ENCODE measurements at regions not wholly inside any gene's neighbourhood (a gene's known extent, or its start where the extent isn't known, plus 50 kb on each side); places are given as distances from the start of the nearest gene placed in this dataset.

DNA sequence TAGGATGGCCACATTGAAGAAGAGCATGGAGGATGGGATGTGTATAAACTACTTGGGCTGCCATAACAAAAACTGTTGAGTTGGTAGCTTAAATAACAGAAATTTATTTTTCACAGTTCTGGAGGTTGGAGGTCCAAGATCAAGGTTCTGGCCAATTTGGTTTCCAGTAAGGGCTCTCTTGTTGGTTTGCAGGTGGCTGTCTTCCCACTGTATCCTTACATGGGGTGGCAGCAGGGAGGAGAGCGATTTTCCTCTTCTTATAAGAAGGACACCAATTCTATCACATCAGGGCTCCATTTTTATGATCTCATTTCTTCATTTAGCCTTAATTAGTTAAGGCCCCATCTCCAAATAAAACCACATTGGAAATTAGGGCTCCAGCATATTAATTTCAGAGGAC, 465.7 kb downstream of the GADD45G start:
- TF ChIP-seq, protein P1, sequence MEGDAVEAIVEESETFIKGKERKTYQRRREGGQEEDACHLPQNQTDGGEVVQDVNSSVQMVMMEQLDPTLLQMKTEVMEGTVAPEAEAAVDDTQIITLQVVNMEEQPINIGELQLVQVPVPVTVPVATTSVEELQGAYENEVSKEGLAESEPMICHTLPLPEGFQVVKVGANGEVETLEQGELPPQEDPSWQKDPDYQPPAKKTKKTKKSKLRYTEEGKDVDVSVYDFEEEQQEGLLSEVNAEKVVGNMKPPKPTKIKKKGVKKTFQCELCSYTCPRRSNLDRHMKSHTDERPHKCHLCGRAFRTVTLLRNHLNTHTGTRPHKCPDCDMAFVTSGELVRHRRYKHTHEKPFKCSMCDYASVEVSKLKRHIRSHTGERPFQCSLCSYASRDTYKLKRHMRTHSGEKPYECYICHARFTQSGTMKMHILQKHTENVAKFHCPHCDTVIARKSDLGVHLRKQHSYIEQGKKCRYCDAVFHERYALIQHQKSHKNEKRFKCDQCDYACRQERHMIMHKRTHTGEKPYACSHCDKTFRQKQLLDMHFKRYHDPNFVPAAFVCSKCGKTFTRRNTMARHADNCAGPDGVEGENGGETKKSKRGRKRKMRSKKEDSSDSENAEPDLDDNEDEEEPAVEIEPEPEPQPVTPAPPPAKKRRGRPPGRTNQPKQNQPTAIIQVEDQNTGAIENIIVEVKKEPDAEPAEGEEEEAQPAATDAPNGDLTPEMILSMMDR (IDR thresholded peaks at IDR 0.05; ENCODE audit: low read length) = no peak
- no peak for TF ChIP-seq EZH2phosphoT487 (IDR thresholded peaks at IDR 0.05; ENCODE audit: low read length)
- TF ChIP-seq EZH2 (optimal IDR thresholded peaks at IDR 0.05; ENCODE audit: low read depth, low read length) = no peak
